ENCODE measurements at regions not wholly inside any gene's neighbourhood (a gene's known extent, or its start where the extent isn't known, plus 50 kb on each side); places are given as distances from the start of the nearest gene placed in this dataset.
A peak's percentile ranks its signal among the peaks of the same experiment; 100 is the strongest.

- Histone ChIP-seq H3K4me3 (ENCODE audit: severe bottlenecking) (no peak overlapping the region), H3K9me3 (ENCODE audit: severe bottlenecking) (peaks cover 2% of the 10 kb centered on the region), H3K36me3 (ENCODE audit: low read depth) (no peaks in the 10 kb centered on the region), H3K4me1 (ENCODE audit: insufficient read depth, poor library complexity, severe bottlenecking) (no peaks in the 10 kb centered on the region), H3K27me3 (ENCODE audit: insufficient read depth, poor library complexity, severe bottlenecking) (no peaks in the 10 kb centered on the region), H3K27ac (ENCODE audit: poor library complexity, severe bottlenecking) (no peak overlapping the region)
- DNase-seq (ENCODE audit: low spot score), result no peak
- ATAC-seq (ENCODE audit: low read depth), result no peak
- TF ChIP-seq CTCF (IDR thresholded peaks at IDR 0.05; ENCODE audit: poor library complexity, severe bottlenecking), result no peak
These were observed 215.1 kb upstream of the SPRY2 start for GRCh38 chr13:80555796-80556678.

- peaks cover 2% of the 10 kb centered on the region for H3K9me3 ChIP-seq (ENCODE audit: severe bottlenecking)
- no peaks in the 10 kb centered on the region for H3K36me3 ChIP-seq (ENCODE audit: low read depth)
- ATAC-seq (ENCODE audit: low read depth), result no peak
- no peaks in the 10 kb centered on the region for H3K4me1 ChIP-seq (ENCODE audit: insufficient read depth, poor library complexity, severe bottlenecking)
- no peak for TF ChIP-seq CTCF (IDR thresholded peaks at IDR 0.05; ENCODE audit: poor library complexity, severe bottlenecking)
- no peak for DNase-seq (ENCODE audit: low spot score)
- no peak overlapping the region for H3K4me3 ChIP-seq (ENCODE audit: severe bottlenecking)
- no peak overlapping the region for H3K27ac ChIP-seq (ENCODE audit: poor library complexity, severe bottlenecking)
- H3K27me3 ChIP-seq (ENCODE audit: insufficient read depth, poor library complexity, severe bottlenecking), result no peaks in the 10 kb centered on the region
These were observed 212.0 kb upstream of the SPRY2 start for GRCh38 chr13:80552851-80553440.

- ATAC-seq (ENCODE audit: low read depth) (peak; percentile 70), DNase-seq (ENCODE audit: low spot score) (no peak)
- Histone ChIP-seq H3K36me3 (ENCODE audit: low read depth) (no peaks in the 10 kb centered on the region), H3K4me1 (ENCODE audit: insufficient read depth, poor library complexity, severe bottlenecking) (no peaks in the 10 kb centered on the region), H3K9me3 (ENCODE audit: severe bottlenecking) (no peaks in the 10 kb centered on the region), H3K27ac (ENCODE audit: poor library complexity, severe bottlenecking) (no peak overlapping the region), H3K4me3 (ENCODE audit: severe bottlenecking) (no peak overlapping the region), H3K27me3 (ENCODE audit: insufficient read depth, poor library complexity, severe bottlenecking) (no peaks in the 10 kb centered on the region)
- TF ChIP-seq CTCF (IDR thresholded peaks at IDR 0.05; ENCODE audit: poor library complexity, severe bottlenecking), result no peak
These were observed 210.9 kb upstream of the SPRY2 start for GRCh38 chr13:80551650-80552497.

- no peak for TF ChIP-seq CTCF (IDR thresholded peaks at IDR 0.05; ENCODE audit: poor library complexity, severe bottlenecking)
- no peaks in the 10 kb centered on the region for H3K27me3 ChIP-seq (ENCODE audit: insufficient read depth, poor library complexity, severe bottlenecking)
- no peak for DNase-seq (ENCODE audit: low spot score)
These were observed 210.1 kb upstream of the SPRY2 start for GRCh38 chr13:80550971-80551441.

More at GRCh38 chr13:80550971-80551441, 210.1 kb upstream of the SPRY2 start:
- H3K4me1 ChIP-seq (ENCODE audit: insufficient read depth, poor library complexity, severe bottlenecking), result no peaks in the 10 kb centered on the region
- no peaks in the 10 kb centered on the region for H3K36me3 ChIP-seq (ENCODE audit: low read depth)
- no peak for ATAC-seq (ENCODE audit: low read depth)
- no peak overlapping the region for H3K4me3 ChIP-seq (ENCODE audit: severe bottlenecking)
- no peak overlapping the region for H3K27ac ChIP-seq (ENCODE audit: poor library complexity, severe bottlenecking)
- no peaks in the 10 kb centered on the region for H3K9me3 ChIP-seq (ENCODE audit: severe bottlenecking)
